ENCODE measurements at regions not wholly inside any gene's neighbourhood (a gene's known extent, or its start where the extent isn't known, plus 50 kb on each side); places are given as distances from the start of the nearest gene placed in this dataset.

DNA sequence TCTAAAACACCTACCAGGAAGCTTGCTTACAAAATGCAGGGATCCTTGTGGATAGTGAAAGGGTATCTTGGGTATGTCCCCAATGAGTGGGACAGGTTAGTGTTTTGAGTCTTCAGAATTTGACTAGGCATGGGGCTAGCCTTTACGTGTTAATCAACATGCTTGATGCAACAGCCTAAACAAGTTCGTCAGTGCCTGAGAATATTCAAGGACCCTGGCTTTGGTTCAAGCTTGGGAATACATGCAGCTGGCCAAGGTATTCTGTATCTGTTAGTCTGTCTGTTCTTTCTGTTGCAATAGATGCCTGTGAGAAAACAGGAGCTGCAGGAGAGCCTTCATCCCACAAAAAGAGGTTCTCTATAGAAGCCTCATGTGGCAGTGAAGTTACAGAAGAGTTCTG lies 149.5 kb downstream of the CCNG2 start:
- no peaks in the 10 kb centered on the region for H3K79me2 ChIP-seq (ENCODE audit: insufficient read depth, low read depth)
- no peaks in the 10 kb centered on the region for H3K4me1 ChIP-seq (ENCODE audit: low read depth, poor library complexity, severe bottlenecking)
- TF ChIP-seq, protein P1, sequence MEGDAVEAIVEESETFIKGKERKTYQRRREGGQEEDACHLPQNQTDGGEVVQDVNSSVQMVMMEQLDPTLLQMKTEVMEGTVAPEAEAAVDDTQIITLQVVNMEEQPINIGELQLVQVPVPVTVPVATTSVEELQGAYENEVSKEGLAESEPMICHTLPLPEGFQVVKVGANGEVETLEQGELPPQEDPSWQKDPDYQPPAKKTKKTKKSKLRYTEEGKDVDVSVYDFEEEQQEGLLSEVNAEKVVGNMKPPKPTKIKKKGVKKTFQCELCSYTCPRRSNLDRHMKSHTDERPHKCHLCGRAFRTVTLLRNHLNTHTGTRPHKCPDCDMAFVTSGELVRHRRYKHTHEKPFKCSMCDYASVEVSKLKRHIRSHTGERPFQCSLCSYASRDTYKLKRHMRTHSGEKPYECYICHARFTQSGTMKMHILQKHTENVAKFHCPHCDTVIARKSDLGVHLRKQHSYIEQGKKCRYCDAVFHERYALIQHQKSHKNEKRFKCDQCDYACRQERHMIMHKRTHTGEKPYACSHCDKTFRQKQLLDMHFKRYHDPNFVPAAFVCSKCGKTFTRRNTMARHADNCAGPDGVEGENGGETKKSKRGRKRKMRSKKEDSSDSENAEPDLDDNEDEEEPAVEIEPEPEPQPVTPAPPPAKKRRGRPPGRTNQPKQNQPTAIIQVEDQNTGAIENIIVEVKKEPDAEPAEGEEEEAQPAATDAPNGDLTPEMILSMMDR (conservative IDR thresholded peaks at IDR 0.05; ENCODE audit: low read depth, low read length): no peak
- H3K9ac ChIP-seq: no peak overlapping the region
- no peak overlapping the region for H3K4me3 ChIP-seq (IDR thresholded peaks at IDR 0.05; ENCODE audit: insufficient read depth, low read depth, low read length)
- H3K27me3 ChIP-seq (ENCODE audit: insufficient read depth, low read depth): no peaks in the 10 kb centered on the region
- H3K4me2 ChIP-seq: no peak overlapping the region
- no peak overlapping the region for H2AFZ ChIP-seq (ENCODE audit: low read depth)
- H3K36me3 ChIP-seq (ENCODE audit: insufficient read depth): no peaks in the 10 kb centered on the region
- no peak overlapping the region for H3K27ac ChIP-seq
- H4K20me1 ChIP-seq (ENCODE audit: insufficient read depth): no peaks in the 10 kb centered on the region

DNA sequence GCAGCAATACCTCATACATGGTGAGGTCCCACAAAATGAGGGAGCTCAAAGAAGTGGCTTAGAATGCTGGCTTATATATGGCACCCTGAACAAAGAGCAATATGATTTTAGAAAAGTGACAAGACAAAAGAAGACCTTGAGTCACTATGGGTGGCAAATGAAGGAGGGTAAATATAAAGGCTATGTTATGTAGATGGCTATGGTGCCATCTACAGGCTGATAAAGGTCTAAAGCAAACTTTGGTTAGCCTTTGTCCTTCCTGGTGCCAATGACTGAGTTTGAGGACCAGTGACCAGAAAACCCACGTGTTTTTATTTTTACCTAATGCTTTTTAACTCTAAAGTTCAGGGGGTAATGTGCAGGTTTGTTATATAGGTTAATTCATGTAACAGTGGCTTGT lies 151.8 kb downstream of the CCNG2 start:
- Histone ChIP-seq H3K9ac (no peak overlapping the region), H4K20me1 (ENCODE audit: insufficient read depth) (no peaks in the 10 kb centered on the region), H3K27ac (no peak overlapping the region), H3K27me3 (ENCODE audit: insufficient read depth, low read depth) (no peaks in the 10 kb centered on the region), H3K79me2 (ENCODE audit: insufficient read depth, low read depth) (no peaks in the 10 kb centered on the region), H3K4me3 (IDR thresholded peaks at IDR 0.05; ENCODE audit: insufficient read depth, low read depth, low read length) (no peak overlapping the region), H3K4me2 (no peak overlapping the region), H3K36me3 (ENCODE audit: insufficient read depth) (no peaks in the 10 kb centered on the region), H3K4me1 (ENCODE audit: low read depth, poor library complexity, severe bottlenecking) (no peaks in the 10 kb centered on the region), H2AFZ (ENCODE audit: low read depth) (no peak overlapping the region)
- TF ChIP-seq, protein P1 (conservative IDR thresholded peaks at IDR 0.05; ENCODE audit: low read depth, low read length): peak; percentile 64

DNA sequence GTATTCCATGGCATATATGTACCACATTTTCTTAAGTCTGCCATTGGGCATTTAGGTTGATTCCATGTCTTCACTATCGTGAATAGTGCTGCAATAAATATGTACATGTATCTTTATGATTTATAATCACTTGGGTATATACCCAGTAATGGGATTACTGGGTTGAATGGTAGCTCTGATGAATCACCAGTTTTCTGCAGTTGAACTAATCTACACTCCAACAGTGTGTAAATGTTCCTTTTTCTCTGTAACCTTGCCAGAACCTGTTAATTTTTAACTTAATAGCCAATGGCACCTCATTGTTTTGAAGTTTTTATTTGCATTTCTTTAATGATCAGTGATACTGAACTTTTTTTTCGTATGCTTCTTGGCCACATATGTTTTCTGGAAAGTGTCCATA lies 152.5 kb downstream of the CCNG2 start:
- H3K4me1 ChIP-seq (ENCODE audit: low read depth, poor library complexity, severe bottlenecking): no peaks in the 10 kb centered on the region
- TF ChIP-seq, protein P1 (conservative IDR thresholded peaks at IDR 0.05; ENCODE audit: low read depth, low read length): no peak
- H4K20me1 ChIP-seq (ENCODE audit: insufficient read depth): no peaks in the 10 kb centered on the region
- no peak overlapping the region for H3K4me2 ChIP-seq
- H3K9ac ChIP-seq: no peak overlapping the region
- no peak overlapping the region for H3K27ac ChIP-seq
- H3K79me2 ChIP-seq (ENCODE audit: insufficient read depth, low read depth): no peaks in the 10 kb centered on the region
- no peaks in the 10 kb centered on the region for H3K27me3 ChIP-seq (ENCODE audit: insufficient read depth, low read depth)
- no peaks in the 10 kb centered on the region for H3K36me3 ChIP-seq (ENCODE audit: insufficient read depth)
- H3K4me3 ChIP-seq (IDR thresholded peaks at IDR 0.05; ENCODE audit: insufficient read depth, low read depth, low read length): no peak overlapping the region
- H2AFZ ChIP-seq (ENCODE audit: low read depth): no peak overlapping the region

DNA sequence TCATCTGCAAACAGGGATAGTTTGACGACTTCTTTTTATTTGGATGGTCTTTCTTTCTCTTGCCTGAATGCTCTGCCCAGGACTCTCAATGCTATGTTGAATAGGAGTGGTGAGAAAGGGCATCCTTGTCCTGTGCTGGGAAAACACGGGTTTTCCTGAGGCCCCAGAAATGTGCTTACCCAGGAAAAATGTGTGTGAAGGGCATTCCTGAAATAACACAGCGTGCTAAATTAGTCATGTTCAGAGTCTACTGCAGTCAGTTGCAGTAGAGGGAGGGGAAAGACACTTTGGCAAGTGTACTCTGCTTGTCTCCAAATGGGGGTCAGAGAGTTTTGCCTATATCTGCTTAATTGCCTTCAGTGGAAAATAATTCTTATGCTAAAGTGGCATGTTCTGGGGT lies 153.9 kb downstream of the CCNG2 start:
- Histone ChIP-seq H2AFZ (ENCODE audit: low read depth) (no peak overlapping the region), H3K27me3 (ENCODE audit: insufficient read depth, low read depth) (no peaks in the 10 kb centered on the region), H3K79me2 (ENCODE audit: insufficient read depth, low read depth) (no peaks in the 10 kb centered on the region), H3K27ac (no peak overlapping the region), H3K4me1 (ENCODE audit: low read depth, poor library complexity, severe bottlenecking) (no peaks in the 10 kb centered on the region), H3K4me2 (no peak overlapping the region), H3K36me3 (ENCODE audit: insufficient read depth) (no peaks in the 10 kb centered on the region), H3K4me3 (IDR thresholded peaks at IDR 0.05; ENCODE audit: insufficient read depth, low read depth, low read length) (no peak overlapping the region), H3K9ac (no peak overlapping the region), H4K20me1 (ENCODE audit: insufficient read depth) (no peaks in the 10 kb centered on the region)
- TF ChIP-seq, protein P1 (conservative IDR thresholded peaks at IDR 0.05; ENCODE audit: low read depth, low read length): no peak

DNA sequence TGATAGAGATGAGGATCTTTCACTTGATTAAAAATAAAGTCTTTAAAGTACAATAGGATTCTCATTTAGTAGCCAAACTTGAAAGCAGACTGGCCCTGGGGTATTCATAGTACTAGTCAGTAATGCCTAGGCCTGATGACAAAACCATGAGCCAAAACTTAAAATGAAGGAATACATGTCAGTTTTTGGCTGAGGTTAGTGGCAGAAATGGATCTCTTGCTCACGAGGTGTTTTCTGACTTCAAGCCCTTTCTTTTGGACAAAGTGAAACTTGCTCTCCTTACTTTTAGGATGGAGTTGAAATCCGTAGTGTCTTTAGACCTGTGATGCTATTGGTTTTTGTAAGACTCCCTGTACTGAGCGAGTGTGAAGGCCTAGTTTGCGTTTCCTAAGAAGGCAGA lies 157.7 kb downstream of the CCNG2 start:
- H3K79me2 ChIP-seq (ENCODE audit: insufficient read depth, low read depth): no peaks in the 10 kb centered on the region
- H3K9ac ChIP-seq: no peak overlapping the region
- H3K36me3 ChIP-seq (ENCODE audit: insufficient read depth): no peaks in the 10 kb centered on the region
- no peak overlapping the region for H3K27ac ChIP-seq
- no peak overlapping the region for H3K4me3 ChIP-seq (IDR thresholded peaks at IDR 0.05; ENCODE audit: insufficient read depth, low read depth, low read length)
- H2AFZ ChIP-seq (ENCODE audit: low read depth): no peak overlapping the region
- no peaks in the 10 kb centered on the region for H4K20me1 ChIP-seq (ENCODE audit: insufficient read depth)
- no peak overlapping the region for H3K4me2 ChIP-seq
- no peaks in the 10 kb centered on the region for H3K27me3 ChIP-seq (ENCODE audit: insufficient read depth, low read depth)
- H3K4me1 ChIP-seq (ENCODE audit: low read depth, poor library complexity, severe bottlenecking): no peaks in the 10 kb centered on the region
- TF ChIP-seq, protein P1 (conservative IDR thresholded peaks at IDR 0.05; ENCODE audit: low read depth, low read length): no peak
